ENCODE measurements at regions not wholly inside any gene's neighbourhood (a gene's known extent, or its start where the extent isn't known, plus 50 kb on each side); places are given as distances from the start of the nearest gene placed in this dataset.
"Not testable (repeated sequence)": the region's sequence is repeated elsewhere in the genome, so short reads cannot be mapped to it uniquely, and the experiment has no call there.

GRCh38 chrX:88828011-88828410 lies 81.0 kb downstream of the CPXCR1 start:
- no peak for DNase-seq

GRCh38 chrX:88830111-88830510 lies 83.1 kb downstream of the CPXCR1 start:
- no peak for DNase-seq

GRCh38 chrX:88837721-88838120 lies 90.7 kb downstream of the CPXCR1 start:
- peak; percentile 43 to 81 for DNase-seq

GRCh38 chrX:88838392-88838791 lies 91.4 kb downstream of the CPXCR1 start:
- no peak for DNase-seq

GRCh38 chrX:88843841-88844240 lies 96.8 kb downstream of the CPXCR1 start:
- DNase-seq, result not testable (repeated sequence)

GRCh38 chrX:88853925-88854324 lies 106.9 kb downstream of the CPXCR1 start:
- DNase-seq, result no peak

GRCh38 chrX:88863726-88864125 lies 116.7 kb downstream of the CPXCR1 start:
- DNase-seq, result no peak

- DNase-seq, result no peak
Observed at GRCh38 chrX:88865634-88866033, 118.6 kb downstream of the CPXCR1 start.

- DNase-seq, result no peak
Observed at GRCh38 chrX:88881536-88881935, 134.5 kb downstream of the CPXCR1 start.

- no peak for DNase-seq
Observed at GRCh38 chrX:88883200-88883599, 136.2 kb downstream of the CPXCR1 start.

GRCh38 chrX:88886908-88887307 lies 139.9 kb downstream of the CPXCR1 start:
- DNase-seq, result peak in 1 of 2 experiments; percentile 9

- DNase-seq, result no peak
Observed at GRCh38 chrX:88903989-88904718, 157.1 kb downstream of the CPXCR1 start.

- no peak for DNase-seq
Observed at GRCh38 chrX:88908056-88908455, 161.0 kb downstream of the CPXCR1 start.

GRCh38 chrX:88937616-88938015 lies 190.6 kb downstream of the CPXCR1 start:
- DNase-seq, result no peak

- DNase-seq, result no peak
Observed at GRCh38 chrX:88940904-88941303, 193.9 kb downstream of the CPXCR1 start.

- DNase-seq, result no peak
Observed at GRCh38 chrX:88944661-88945060, 197.6 kb downstream of the CPXCR1 start.

- not testable (repeated sequence) for DNase-seq
Observed at GRCh38 chrX:88956059-88956458, 209.0 kb downstream of the CPXCR1 start.

- DNase-seq, result no peak
Observed at GRCh38 chrX:88977835-88978234, 230.8 kb downstream of the CPXCR1 start.

- no peak for DNase-seq
Observed at GRCh38 chrX:88982183-88982582, 235.2 kb downstream of the CPXCR1 start.

GRCh38 chrX:88982933-88983332 lies 235.9 kb downstream of the CPXCR1 start:
- no peak for DNase-seq

GRCh38 chrX:88988796-88989195 lies 241.8 kb downstream of the CPXCR1 start:
- no peak for DNase-seq

GRCh38 chrX:88990882-88991582 lies 244.0 kb downstream of the CPXCR1 start:
- DNase-seq, result no peak

GRCh38 chrX:88991583-88992132 lies 244.6 kb downstream of the CPXCR1 start:
- no peak for DNase-seq

GRCh38 chrX:89021964-89022363 lies 274.9 kb downstream of the CPXCR1 start:
- no peak for DNase-seq
